GM23338 (cell line): ENCODE measurements at regions not wholly inside any gene's neighbourhood (a gene's known extent, or its start where the extent isn't known, plus 50 kb on each side); places are given as distances from the start of the nearest gene placed in this dataset.

Experiments
- ATAC-seq: fragments of 200-7000 bp; cut with Tn5 transposase; 3 replicates; pipeline ENCODE4 v1.9.1; 2020
- DNase-seq: peaks from one replicate; pipeline ENCODE4 v3.0.0-alpha.2; 2015; ENCODE audit warnings: low spot score
- H2AFZ ChIP-seq: fragments of 200-600 bp; sonication (generic); 2 replicates; pipeline ENCODE4 v1.8.0; 2016; ENCODE audit warnings: antibody characterized with exemption, mild to moderate bottlenecking, moderate library complexity
- H3F3A ChIP-seq: fragments of 200-600 bp; sonication (generic); replicated peaks from 2 replicates; pipeline ENCODE4 v1.8.0; 2017; ENCODE audit warnings: antibody characterized with exemption, mixed run types, low read depth
- H3K27ac ChIP-seq: fragments of 200-600 bp; sonication (generic); 2 replicates; pipeline ENCODE4 v1.6.1; 2016; ENCODE audit warnings: low read depth
- H3K27me3 ChIP-seq: fragments of 200-600 bp; sonication (generic); 2 replicates; pipeline ENCODE4 v1.8.0; 2016; ENCODE audit warnings: mild to moderate bottlenecking, mixed run types, moderate library complexity; ENCODE audit not compliant: insufficient read depth
- H3K36me3 ChIP-seq: fragments of 200-600 bp; sonication (generic); 2 replicates; pipeline ENCODE4 v1.8.0; 2016; ENCODE audit warnings: mild to moderate bottlenecking; ENCODE audit not compliant: insufficient read depth
- H3K4me1 ChIP-seq: fragments of 200-600 bp; sonication (generic); 2 replicates; pipeline ENCODE4 v1.8.0; 2016; ENCODE audit warnings: mild to moderate bottlenecking, moderate library complexity; ENCODE audit not compliant: insufficient read depth
- H3K4me2 ChIP-seq: fragments of 200-600 bp; sonication (generic); 2 replicates; pipeline ENCODE4 v1.7.1; 2017; ENCODE audit warnings: mixed run types
- H3K4me3 ChIP-seq: fragments of 200-600 bp; sonication (generic); 2 replicates; pipeline ENCODE4 v1.6.1; 2016; ENCODE audit warnings: mixed run types
- H3K79me2 ChIP-seq: fragments of 200-600 bp; sonication (generic); replicated peaks from 2 replicates; pipeline ENCODE4 v1.8.0; 2017; ENCODE audit warnings: mild to moderate bottlenecking; ENCODE audit not compliant: insufficient read depth
- H3K9me2 ChIP-seq: fragments of 200-600 bp; sonication (generic); 2 replicates; pipeline ENCODE4 v1.8.0; 2017; ENCODE audit not compliant: insufficient read depth
- H4K20me1 ChIP-seq: fragments of 200-600 bp; sonication (generic); replicated peaks from 2 replicates; pipeline ENCODE4 v1.8.0; 2017; ENCODE audit warnings: mild to moderate bottlenecking; ENCODE audit not compliant: insufficient read depth
- H3K27ac Mint-ChIP-seq: 2 replicates; pipeline ENCODE4 v1.8.0; 2020; ENCODE audit warnings: inconsistent platforms, mild to moderate bottlenecking, moderate library complexity, mixed read lengths
- H3K27me3 Mint-ChIP-seq: 3 replicates; pipeline ENCODE4 v1.8.0; 2022; ENCODE audit warnings: low read depth, mild to moderate bottlenecking, moderate library complexity, mixed read lengths, inconsistent platforms; ENCODE audit not compliant: insufficient read depth, poor library complexity
- H3K36me3 Mint-ChIP-seq: 3 replicates; pipeline ENCODE4 v1.8.0; 2021; ENCODE audit warnings: low read depth, mild to moderate bottlenecking, inconsistent platforms, moderate library complexity, mixed read lengths
- H3K4me1 Mint-ChIP-seq: 3 replicates; pipeline ENCODE4 v1.8.0; 2020; ENCODE audit warnings: mild to moderate bottlenecking, inconsistent platforms, mixed read lengths
- H3K4me3 Mint-ChIP-seq: 3 replicates; pipeline ENCODE4 v1.8.0; 2021; ENCODE audit warnings: moderate library complexity, mild to moderate bottlenecking, inconsistent platforms, mixed read lengths
- H3K9me3 Mint-ChIP-seq: 3 replicates; pipeline ENCODE4 v1.8.0; 2020; ENCODE audit warnings: moderate library complexity, mild to moderate bottlenecking, inconsistent platforms, mixed read lengths
- CREB1 ChIP-seq: fragments of 250-450 bp; sonication (Bioruptor Pico); IDR thresholded peaks from 2 replicates; pipeline ENCODE4 v1.5.0; 2020; ENCODE audit warnings: low read depth, mild to moderate bottlenecking, moderate library complexity
- ETS1 ChIP-seq: IDR thresholded peaks from 2 replicates; pipeline ENCODE4 v1.6.1; 2016; ENCODE audit warnings: antibody characterized with exemption
- EZH2 ChIP-seq: fragments of 200-600 bp; sonication (generic); IDR thresholded peaks from one replicate; pipeline ENCODE4 v1.8.0; 2017; ENCODE audit warnings: antibody characterized with exemption, mild to moderate bottlenecking, low read depth; ENCODE audit not compliant: unreplicated experiment
- EZH2phosphoT487 ChIP-seq: fragments of 200-600 bp; sonication (generic); IDR thresholded peaks from one replicate; pipeline ENCODE4 v1.8.1; 2018; ENCODE audit warnings: antibody characterized with exemption; ENCODE audit not compliant: unreplicated experiment
- JUNB ChIP-seq: IDR thresholded peaks from one replicate; pipeline ENCODE4 v1.6.1; 2016; ENCODE audit warnings: antibody characterized with exemption; ENCODE audit not compliant: unreplicated experiment
- NANOG ChIP-seq: IDR thresholded peaks from 2 replicates; pipeline ENCODE4 v1.6.1; 2016; ENCODE audit warnings: antibody characterized with exemption, borderline replicate concordance
- POLR2AphosphoS5 ChIP-seq: IDR thresholded peaks from 2 replicates; pipeline ENCODE4 v1.6.1; 2016; ENCODE audit warnings: antibody characterized with exemption, low read depth
- REST ChIP-seq: IDR thresholded peaks from one replicate; pipeline ENCODE4 v1.6.1; 2018; ENCODE audit warnings: antibody characterized with exemption; ENCODE audit not compliant: unreplicated experiment
- STAT1 ChIP-seq: IDR thresholded peaks from one replicate; pipeline ENCODE4 v1.6.1; 2016; ENCODE audit warnings: antibody characterized with exemption; ENCODE audit not compliant: unreplicated experiment
- ZNF114 ChIP-seq: fragments of 250-450 bp; sonication (Bioruptor Pico); IDR thresholded peaks from 2 replicates; pipeline ENCODE4 v1.5.0; 2020; ENCODE audit warnings: mild to moderate bottlenecking, moderate library complexity
- ZNF331 ChIP-seq: fragments of 250-450 bp; sonication (Bioruptor Pico); IDR thresholded peaks from 2 replicates; pipeline ENCODE4 v1.5.0; 2020; ENCODE audit warnings: low read depth, mild to moderate bottlenecking, moderate library complexity
- ZNF462 ChIP-seq: fragments of 250-450 bp; sonication (Bioruptor Pico); IDR thresholded peaks from 2 replicates; pipeline ENCODE4 v1.5.0; 2020; ENCODE audit warnings: mild to moderate bottlenecking, moderate library complexity
- TF ChIP-seq, protein P1 (sequence below), 2 experiments: fragments of 200-600 bp in 1 of 2; sonication (generic) in 1 of 2; conservative IDR thresholded peaks; 2 replicates each; pipeline versions ENCODE4 v1.5.1 to v1.6.1; 2016 to 2017; ENCODE audit warnings: antibody characterized with exemption in 2 of 2, low read depth in 2 of 2, mild to moderate bottlenecking in 2 of 2, moderate library complexity in 1 of 2

DNA sequence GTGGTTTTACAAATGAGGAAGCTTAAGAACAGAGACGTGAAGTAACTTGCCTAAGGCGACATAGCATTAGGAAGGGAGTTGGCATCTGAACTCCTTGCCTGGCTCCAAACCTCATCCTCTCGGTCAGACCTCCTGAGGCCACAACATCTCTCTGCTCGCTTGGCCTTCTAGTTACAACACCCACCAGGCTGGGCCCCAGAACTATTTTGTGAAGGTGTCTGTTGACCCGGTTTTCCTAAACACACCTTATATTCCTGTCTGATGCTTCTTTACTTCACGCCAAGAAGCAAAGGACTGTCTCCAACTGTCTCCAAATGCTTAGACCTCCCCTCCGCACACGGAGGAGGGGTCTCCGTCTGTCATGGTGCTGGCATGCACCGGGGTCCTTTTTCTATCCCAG lies 326.6 kb downstream of the THBS2 start:
- Mint-ChIP-seq H3K36me3 (peaks cover 22% of the 10 kb centered on the region; the same call in 2 of the 3 replicates), H3K4me1 (peaks cover 7% of the 10 kb centered on the region), H3K27ac (no peak overlapping the region), H3K27me3 (peaks cover 1% of the 10 kb centered on the region), H3K4me3 (no peak overlapping the region), H3K9me3 (peaks cover 30% of the 10 kb centered on the region; the same call in 2 of the 3 replicates)
- no peak overlapping the region for H3K4me3 ChIP-seq
- no peak overlapping the region; the same call in 1 of the 2 replicates for H2AFZ ChIP-seq
- DNase-seq (no peak), ATAC-seq (no peak)
- no peaks in the 10 kb centered on the region for H3K9me2 ChIP-seq
- H3K4me1 ChIP-seq, result no peaks in the 10 kb centered on the region; the same call in 1 of the 2 replicates
- H3K27me3 ChIP-seq, result no peaks in the 10 kb centered on the region
- H3K79me2 ChIP-seq, result no peaks in the 10 kb centered on the region
- H3K27ac ChIP-seq, result no peak overlapping the region
- no peaks in the 10 kb centered on the region for H3K36me3 ChIP-seq
- no peaks in the 10 kb centered on the region for H4K20me1 ChIP-seq
- H3F3A ChIP-seq, result no peaks in the 10 kb centered on the region
- H3K4me2 ChIP-seq, result no peak overlapping the region
- TF ChIP-seq ZNF331, result no peak
- TF ChIP-seq STAT1, result no peak
- TF ChIP-seq POLR2AphosphoS5, result no peak
- TF ChIP-seq ETS1, result no peak
- no peak for TF ChIP-seq REST
- no peak for TF ChIP-seq ZNF462 (CRISPR knock-in tag)
- no peak for TF ChIP-seq ZNF114 (CRISPR knock-in tag)
- no peak for TF ChIP-seq EZH2
- TF ChIP-seq, protein P1, sequence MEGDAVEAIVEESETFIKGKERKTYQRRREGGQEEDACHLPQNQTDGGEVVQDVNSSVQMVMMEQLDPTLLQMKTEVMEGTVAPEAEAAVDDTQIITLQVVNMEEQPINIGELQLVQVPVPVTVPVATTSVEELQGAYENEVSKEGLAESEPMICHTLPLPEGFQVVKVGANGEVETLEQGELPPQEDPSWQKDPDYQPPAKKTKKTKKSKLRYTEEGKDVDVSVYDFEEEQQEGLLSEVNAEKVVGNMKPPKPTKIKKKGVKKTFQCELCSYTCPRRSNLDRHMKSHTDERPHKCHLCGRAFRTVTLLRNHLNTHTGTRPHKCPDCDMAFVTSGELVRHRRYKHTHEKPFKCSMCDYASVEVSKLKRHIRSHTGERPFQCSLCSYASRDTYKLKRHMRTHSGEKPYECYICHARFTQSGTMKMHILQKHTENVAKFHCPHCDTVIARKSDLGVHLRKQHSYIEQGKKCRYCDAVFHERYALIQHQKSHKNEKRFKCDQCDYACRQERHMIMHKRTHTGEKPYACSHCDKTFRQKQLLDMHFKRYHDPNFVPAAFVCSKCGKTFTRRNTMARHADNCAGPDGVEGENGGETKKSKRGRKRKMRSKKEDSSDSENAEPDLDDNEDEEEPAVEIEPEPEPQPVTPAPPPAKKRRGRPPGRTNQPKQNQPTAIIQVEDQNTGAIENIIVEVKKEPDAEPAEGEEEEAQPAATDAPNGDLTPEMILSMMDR (conservative IDR thresholded peaks at IDR 0.05; ENCODE audit: low read depth in 2 of 2), result no peak
- TF ChIP-seq NANOG, result no peak
- no peak for TF ChIP-seq EZH2phosphoT487
- TF ChIP-seq JUNB, result no peak
- no peak for TF ChIP-seq CREB1 (CRISPR knock-in tag)
